HK-2 (cell line): ENCODE measurements at regions not wholly inside any gene's neighbourhood (a gene's known extent, or its start where the extent isn't known, plus 50 kb on each side); places are given as distances from the start of the nearest gene placed in this dataset.
"Not testable (repeated sequence)": the region's sequence is repeated elsewhere in the genome, so short reads cannot be mapped to it uniquely, and the experiment has no call there.

Experiments
- DNase-seq: peaks from one replicate; pipeline ENCODE4 v3.0.0-alpha.2; 2018; ENCODE audit not compliant: unreplicated experiment

- no peak for DNase-seq
Observed at GRCh38 chr5:82493221-82493620, 215.1 kb upstream of the RPS23 start.

GRCh38 chr5:82491397-82491796 is 213.2 kb upstream of the RPS23 start:
- no peak for DNase-seq

DNA sequence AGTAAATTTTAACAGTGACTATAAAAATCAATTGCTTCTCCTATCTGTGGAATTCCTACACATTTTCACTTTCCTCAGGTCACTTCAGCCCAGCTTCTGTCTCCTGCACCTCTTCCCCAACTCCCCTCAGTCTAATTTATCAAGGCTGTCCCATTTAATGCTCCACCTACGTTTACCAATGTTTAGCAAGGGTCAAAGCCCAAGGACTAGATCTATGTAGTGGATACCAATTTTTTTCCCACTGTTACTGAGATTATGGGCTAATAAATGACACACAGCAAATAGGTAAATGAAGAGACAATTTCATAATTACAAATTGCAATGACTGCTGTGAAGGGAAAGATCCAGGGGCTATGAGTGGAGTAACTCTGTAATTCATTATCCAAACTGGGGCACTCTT is 211.5 kb upstream of the RPS23 start:
- no peak for DNase-seq

- no peak for DNase-seq
Observed at GRCh38 chr5:82487131-82487530, 209.0 kb upstream of the RPS23 start.

GRCh38 chr5:82480331-82480730 is 202.2 kb upstream of the RPS23 start:
- no peak for DNase-seq

DNA sequence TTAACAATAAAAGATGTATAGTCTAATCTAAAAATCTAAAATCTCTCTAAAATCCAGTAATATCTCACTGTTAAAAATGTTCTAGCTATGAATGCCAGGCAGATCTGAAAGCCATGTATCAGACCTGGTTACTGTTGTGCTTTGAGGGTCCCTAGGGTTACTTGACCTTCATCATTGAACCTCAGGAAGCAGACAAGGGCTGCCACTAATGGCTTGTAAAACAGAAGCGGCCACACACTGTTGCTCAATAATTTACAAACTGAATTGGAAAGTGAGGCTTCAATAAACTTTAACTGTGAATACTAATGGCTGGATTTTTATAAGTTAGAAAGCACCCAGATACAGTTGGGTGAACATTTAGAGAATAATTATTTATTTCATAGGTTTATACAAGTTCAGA is 198.0 kb upstream of the RPS23 start:
- no peak for DNase-seq

DNA sequence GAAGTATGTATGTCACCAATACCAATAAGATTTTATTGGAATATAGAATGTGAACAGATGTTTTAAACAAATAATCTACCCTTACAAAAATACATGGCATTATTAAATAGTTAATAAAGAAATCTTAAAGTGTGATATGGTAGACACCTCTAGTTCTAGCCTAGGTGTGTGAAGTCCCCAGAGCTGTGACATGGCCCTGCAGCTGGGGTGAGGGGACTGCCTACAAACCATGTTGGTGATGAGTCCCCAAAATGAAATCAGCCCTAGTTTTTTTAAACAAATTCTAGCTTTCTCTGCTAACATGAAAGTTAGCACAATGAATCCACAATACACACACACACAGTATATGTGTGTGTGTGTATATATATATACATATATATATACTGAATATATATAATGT is 195.1 kb upstream of the RPS23 start:
- DNase-seq: no peak

DNA sequence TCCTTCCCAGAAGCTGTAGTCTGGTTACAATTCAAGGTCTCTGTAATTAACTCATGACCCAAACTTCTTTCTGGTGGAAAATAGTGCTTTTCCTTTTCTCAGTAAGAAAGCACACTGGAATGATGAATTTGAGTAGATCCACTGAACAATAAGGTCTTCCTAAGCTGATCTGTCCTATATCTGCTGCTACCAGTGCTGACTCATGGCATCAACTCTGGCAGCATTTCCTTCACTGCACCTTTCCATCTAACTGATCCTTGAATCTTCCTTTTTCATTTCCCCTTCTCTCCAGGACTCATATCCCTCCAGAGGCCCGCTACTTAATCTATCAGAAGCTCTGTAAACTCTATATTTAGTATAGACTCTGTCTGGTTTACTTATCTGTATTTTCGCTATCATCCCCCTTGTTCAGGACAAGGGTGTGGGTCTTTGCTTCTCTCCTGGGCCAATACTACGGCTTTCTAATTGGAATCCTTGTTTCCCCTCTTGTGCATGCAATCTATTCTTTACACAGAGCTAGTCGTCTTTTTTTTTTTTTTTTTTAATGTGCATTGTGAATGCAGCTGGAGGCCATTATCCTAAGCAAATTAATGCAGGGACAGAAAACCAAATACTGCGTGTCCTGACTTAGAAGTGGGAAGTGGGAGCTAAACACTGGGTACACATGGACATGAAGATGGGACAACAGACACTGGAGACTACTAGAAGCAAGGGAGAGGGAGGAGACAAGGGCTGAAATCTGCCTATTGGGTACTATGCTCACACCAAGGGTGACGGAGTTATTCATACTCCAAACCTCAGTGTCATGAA is 192.2 kb upstream of the RPS23 start:
- DNase-seq: no peak

DNA sequence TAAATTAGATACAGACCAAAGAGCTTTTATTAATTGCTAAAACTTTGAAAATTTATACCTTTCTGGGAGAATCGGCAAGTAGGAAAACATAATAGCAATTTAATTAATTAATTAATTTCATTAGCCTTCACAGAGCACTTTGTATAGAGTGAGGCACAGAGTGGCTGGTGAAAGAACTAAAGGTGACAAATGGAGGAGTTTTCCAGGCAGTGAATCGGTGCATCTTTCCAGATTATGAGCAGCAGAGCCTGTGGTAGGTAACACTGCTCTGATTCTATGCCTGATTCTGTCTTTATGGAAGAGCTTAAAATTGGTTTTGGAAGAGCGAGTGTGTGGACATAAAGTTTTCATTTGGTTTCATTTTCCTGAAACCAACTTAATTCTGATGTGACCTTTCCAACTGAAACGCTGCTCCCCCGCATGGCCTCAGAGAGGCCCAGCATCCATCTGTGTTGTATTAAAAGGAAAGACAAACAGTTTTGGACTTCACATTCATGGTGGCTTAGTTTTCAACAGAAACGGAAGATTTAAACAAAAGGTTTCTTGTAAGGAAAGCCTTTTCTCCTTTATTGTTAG is 188.9 kb upstream of the RPS23 start:
- DNase-seq: no peak

DNA sequence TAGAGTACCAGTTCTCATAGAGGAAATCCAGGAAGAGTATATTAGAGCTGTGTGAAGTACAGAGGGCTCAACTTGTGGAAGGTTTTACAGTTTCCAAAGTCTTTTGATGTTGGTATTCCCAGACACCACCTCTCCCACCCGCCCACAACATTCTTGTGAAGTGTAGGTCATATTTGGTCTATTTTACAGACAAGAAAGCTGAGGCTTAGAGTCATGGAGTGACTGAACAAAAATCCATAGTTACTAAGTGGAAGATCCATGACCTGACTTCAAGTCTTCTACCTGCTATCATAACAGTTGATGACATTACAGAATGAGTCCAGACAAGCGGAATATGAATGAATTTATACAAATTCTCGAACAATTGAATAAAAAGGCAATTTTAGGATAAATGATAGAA is 187.1 kb upstream of the RPS23 start:
- DNase-seq: no peak

GRCh38 chr5:82459626-82460025 is 181.5 kb upstream of the RPS23 start:
- no peak for DNase-seq

DNA sequence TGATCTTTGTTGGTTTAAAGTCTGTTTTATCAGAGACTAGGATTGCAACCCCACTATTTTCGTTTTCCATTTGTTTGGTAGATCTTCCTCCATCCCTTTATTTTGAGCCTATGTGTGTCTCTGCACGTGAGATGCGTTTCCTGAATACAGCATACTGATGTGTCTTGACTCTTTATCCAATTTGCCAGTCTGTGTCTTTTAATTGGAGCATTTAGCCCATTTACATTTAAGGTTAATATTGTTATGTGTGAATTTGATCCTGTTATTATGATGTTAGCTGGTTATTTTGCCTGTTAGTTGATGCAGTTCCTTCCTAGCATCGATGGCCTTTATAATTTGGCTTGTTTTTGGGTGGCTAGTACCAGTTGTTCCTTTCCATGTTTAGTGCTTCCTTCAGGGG is 177.2 kb upstream of the RPS23 start:
- not testable (repeated sequence) for DNase-seq

- DNase-seq: no peak
Observed at GRCh38 chr5:82448374-82448773, 170.2 kb upstream of the RPS23 start.

GRCh38 chr5:82447913-82448312 is 169.8 kb upstream of the RPS23 start:
- DNase-seq: no peak

- DNase-seq: no peak
Observed at GRCh38 chr5:82446809-82447208, 168.7 kb upstream of the RPS23 start.

- no peak for DNase-seq
Observed at GRCh38 chr5:82445726-82446335, 167.7 kb upstream of the RPS23 start.

- DNase-seq: no peak
Observed at GRCh38 chr5:82439750-82440445, 161.7 kb upstream of the RPS23 start.

DNA sequence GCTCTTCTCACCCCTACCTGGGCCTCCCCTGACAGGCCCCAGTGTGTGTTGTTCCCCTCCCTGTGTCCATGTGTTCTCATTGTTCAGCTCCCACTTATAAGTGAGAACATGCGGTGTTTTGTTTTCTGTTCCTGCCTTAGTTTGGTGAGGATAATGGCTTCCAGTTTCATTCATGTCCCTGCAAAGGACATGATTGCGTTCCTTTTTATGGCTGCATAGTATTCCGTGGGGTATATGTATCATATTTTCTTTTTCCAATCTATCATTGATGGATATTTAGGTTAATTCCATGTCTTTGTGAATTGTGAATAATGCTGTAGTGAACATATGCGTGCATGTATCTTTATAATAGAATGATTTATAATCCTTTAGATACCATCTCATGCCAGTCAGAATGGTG is 159.4 kb upstream of the RPS23 start:
- DNase-seq: not testable (repeated sequence)

GRCh38 chr5:82436291-82436690 is 158.1 kb upstream of the RPS23 start:
- no peak for DNase-seq

DNA sequence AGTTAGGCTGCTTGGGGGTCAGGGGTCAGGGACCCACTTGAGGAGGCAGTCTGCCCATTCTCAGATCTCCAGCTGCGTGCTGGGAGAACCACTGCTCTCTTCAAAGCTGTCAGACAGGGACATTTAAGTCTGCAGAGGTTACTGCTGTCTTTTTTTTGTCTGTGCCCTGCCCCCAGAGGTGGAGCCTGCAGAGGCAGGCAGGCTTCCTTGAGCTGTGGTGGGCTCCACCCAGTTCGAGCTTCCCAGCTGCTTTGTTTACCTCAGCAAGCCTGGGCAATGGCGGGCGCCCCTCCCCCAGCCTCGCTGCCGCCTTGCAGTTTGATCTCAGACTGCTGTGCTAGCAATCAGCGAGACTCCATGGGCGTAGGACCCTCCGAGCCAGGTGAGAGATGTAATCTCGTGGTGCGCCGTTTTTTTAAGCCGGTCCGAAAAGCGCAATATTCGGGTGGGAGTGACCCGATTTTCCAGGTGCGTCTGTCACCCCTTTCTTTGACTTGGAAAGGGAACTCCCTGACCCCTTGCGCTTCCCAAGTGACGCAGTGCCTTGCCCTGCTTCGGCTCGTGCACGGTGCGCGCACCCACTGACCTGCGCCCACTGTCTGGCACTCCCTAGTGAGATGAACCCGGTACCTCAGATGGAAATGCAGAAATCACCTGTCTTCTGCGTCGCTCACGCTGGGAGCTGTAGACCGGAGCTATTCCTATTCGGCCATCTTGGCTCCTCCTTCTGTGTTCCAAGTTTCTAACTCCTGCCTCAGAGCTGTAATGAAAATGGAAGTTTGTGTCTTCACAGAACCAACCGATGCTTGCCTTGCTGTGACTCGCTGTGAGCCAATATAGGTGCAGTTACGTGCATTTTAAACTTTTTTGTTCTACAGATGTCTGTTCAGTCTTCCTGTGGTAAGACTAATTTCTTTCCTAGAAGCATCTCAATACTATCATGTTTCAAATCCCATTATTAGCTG is 156.8 kb upstream of the RPS23 start:
- DNase-seq: not testable (repeated sequence)

DNA sequence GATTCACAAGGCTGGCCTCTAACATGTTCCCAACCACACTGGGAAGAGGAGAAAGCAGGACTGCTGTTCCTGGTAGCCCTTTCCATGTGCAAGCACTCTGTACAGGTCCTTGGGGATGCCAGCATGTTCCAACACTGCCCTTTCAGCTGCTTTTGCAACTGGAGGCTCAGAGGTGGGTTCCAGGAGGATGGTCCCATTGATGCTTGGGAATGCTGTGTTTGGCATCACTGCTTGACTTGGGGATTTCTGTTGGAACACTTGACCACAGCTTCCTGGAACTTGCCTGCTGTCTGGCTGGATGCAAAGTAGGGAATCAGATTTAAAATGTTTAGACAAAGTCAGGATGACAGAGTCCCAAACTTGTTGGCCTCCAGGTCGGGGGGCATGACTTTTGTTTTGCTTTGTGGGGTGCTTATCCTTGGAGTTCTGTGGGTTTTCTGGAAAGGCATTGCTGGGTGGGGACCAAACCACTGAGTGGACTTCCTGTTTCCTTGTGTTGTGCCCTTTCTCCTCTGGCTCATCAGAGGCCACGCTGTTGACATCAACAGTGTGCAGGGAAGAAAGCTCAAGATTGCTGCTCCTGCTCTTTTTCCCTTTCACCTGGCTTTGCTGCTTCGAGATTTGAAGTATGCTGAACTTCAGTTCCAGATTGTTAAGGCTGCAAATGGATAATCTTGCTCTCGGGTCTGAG is 148.5 kb upstream of the RPS23 start:
- no peak for DNase-seq
